ENCODE measurements at regions not wholly inside any gene's neighbourhood (a gene's known extent, or its start where the extent isn't known, plus 50 kb on each side); places are given as distances from the start of the nearest gene placed in this dataset. TPM values are rescaled to one million over a fixed set of nuclear protein-coding genes. Genes with fewer than 3 reads are reported as not detected.

Small RNA genes lying in the stretch of these regions (small RNA-seq; reads per million reads assigned to genes)
- gene AP003385.4 (ENCODE audit: insufficient read depth) (not detected), gene AP003716.2 (ENCODE audit: insufficient read depth) (not detected), gene RNU6-46P (ENCODE audit: insufficient read depth) (not detected)
